CD4-positive, CD25-positive, alpha-beta regulatory T cell (primary cell): ENCODE measurements at regions not wholly inside any gene's neighbourhood (a gene's known extent, or its start where the extent isn't known, plus 50 kb on each side); places are given as distances from the start of the nearest gene placed in this dataset.
"Not testable (repeated sequence)": the region's sequence is repeated elsewhere in the genome, so short reads cannot be mapped to it uniquely, and the experiment has no call there.

Experiments
- ATAC-seq, 2 donors: fragments of 150-1000 bp; cut with Tn5 transposase; one replicate each; pipeline ENCODE4 v1.10.0; 2021; ENCODE audit warnings: low read depth in 2 of 2, moderate number of reproducible peaks in 2 of 2, moderate library complexity in 1 of 2
- DNase-seq, 3 donors: peaks; one replicate each; pipeline versions ENCODE4 v3.0.0 to v3.0.0-alpha.2; 2012 to 2022; ENCODE audit warnings: mixed read lengths in 1 of 3
- H3K27ac ChIP-seq: one replicate; pipeline ENCODE4 v1.7.0; 2013; ENCODE audit warnings: mild to moderate bottlenecking, low read length; ENCODE audit not compliant: insufficient read depth, poor library complexity, severe bottlenecking
- H3K27me3 ChIP-seq: one replicate; pipeline ENCODE4 v1.7.0; 2013; ENCODE audit warnings: low read length; ENCODE audit not compliant: control insufficient read depth, insufficient read depth
- H3K36me3 ChIP-seq: one replicate; pipeline ENCODE4 v1.7.0; 2013; ENCODE audit warnings: mild to moderate bottlenecking, low read length, moderate library complexity; ENCODE audit not compliant: control insufficient read depth, insufficient read depth
- H3K4me1 ChIP-seq: 2 replicates; pipeline ENCODE4 v1.7.0; 2013; ENCODE audit warnings: mild to moderate bottlenecking, low read length; ENCODE audit not compliant: insufficient read depth, control insufficient read depth, poor library complexity, severe bottlenecking
- H3K4me3 ChIP-seq: one replicate; pipeline ENCODE4 v1.7.0; 2013; ENCODE audit warnings: low read depth, mild to moderate bottlenecking, low read length, moderate library complexity
- H3K9me3 ChIP-seq, 2 experiments: 1 replicate in 1 of 2; 2 replicates in 1 of 2; pipeline ENCODE4 v1.7.0; 2013; ENCODE audit warnings: low read length in 2 of 2, mild to moderate bottlenecking in 1 of 2, moderate library complexity in 1 of 2; ENCODE audit not compliant: control insufficient read depth in 2 of 2
- H3K27ac Mint-ChIP-seq, 3 donors: one replicate each; pipeline ENCODE4 v1.8.0; 2020 to 2022; ENCODE audit warnings: mild to moderate bottlenecking in 3 of 3, mixed read lengths in 3 of 3, moderate library complexity in 2 of 3
- H3K27me3 Mint-ChIP-seq: one replicate; pipeline ENCODE4 v1.8.0; 2022; ENCODE audit warnings: mild to moderate bottlenecking, mixed read lengths
- H3K36me3 Mint-ChIP-seq: one replicate; pipeline ENCODE4 v1.8.0; 2020; ENCODE audit warnings: mixed read lengths
- H3K4me1 Mint-ChIP-seq, 4 donors: one replicate each; pipeline ENCODE4 v1.8.0; 2020 to 2022; ENCODE audit warnings: mixed read lengths in 4 of 4, mild to moderate bottlenecking in 1 of 4
- H3K4me3 Mint-ChIP-seq, 4 donors: one replicate each; pipeline ENCODE4 v1.8.0; 2020 to 2022; ENCODE audit warnings: mild to moderate bottlenecking in 4 of 4, mixed read lengths in 4 of 4, moderate library complexity in 3 of 4
- H3K9me3 Mint-ChIP-seq, 7 donors: one replicate each; pipeline ENCODE4 v1.8.0; 2020 to 2022; ENCODE audit warnings: mixed read lengths in 7 of 7, mild to moderate bottlenecking in 3 of 7, moderate library complexity in 2 of 7

GRCh38 chr20:22966787-22967464 is 68.2 kb upstream of the SSTR4 start:
- Mint-ChIP-seq H3K36me3 (no peaks in the 10 kb centered on the region), H3K4me3 (no peak overlapping the region), H3K4me1 (no peaks in the 10 kb centered on the region), H3K9me3 (peaks cover 0 to 2% (median 0%) of the 10 kb centered on the region in 7 donors), H3K27me3 (peaks cover 8% of the 10 kb centered on the region), H3K27ac (no peak overlapping the region)
- DNase-seq: no peak
- H3K4me1 ChIP-seq: no peaks in the 10 kb centered on the region
- no peak overlapping the region for H3K27ac ChIP-seq
- H3K27me3 ChIP-seq: peaks cover 7% of the 10 kb centered on the region
- no peaks in the 10 kb centered on the region for H3K36me3 ChIP-seq
- ATAC-seq: no peak
- H3K9me3 ChIP-seq: no peaks in the 10 kb centered on the region
- H3K4me3 ChIP-seq: no peak overlapping the region

GRCh38 chr20:22967706-22968105 is 67.4 kb upstream of the SSTR4 start:
- H3K36me3 ChIP-seq, H3K27me3 ChIP-seq, H3K4me1 ChIP-seq, H3K9me3 Mint-ChIP-seq, H3K4me1 Mint-ChIP-seq, H3K27ac ChIP-seq, ATAC-seq, H3K4me3 Mint-ChIP-seq, H3K27me3 Mint-ChIP-seq, H3K36me3 Mint-ChIP-seq, H3K27ac Mint-ChIP-seq, H3K4me3 ChIP-seq, H3K9me3 ChIP-seq, DNase-seq: not testable (repeated sequence)

DNA sequence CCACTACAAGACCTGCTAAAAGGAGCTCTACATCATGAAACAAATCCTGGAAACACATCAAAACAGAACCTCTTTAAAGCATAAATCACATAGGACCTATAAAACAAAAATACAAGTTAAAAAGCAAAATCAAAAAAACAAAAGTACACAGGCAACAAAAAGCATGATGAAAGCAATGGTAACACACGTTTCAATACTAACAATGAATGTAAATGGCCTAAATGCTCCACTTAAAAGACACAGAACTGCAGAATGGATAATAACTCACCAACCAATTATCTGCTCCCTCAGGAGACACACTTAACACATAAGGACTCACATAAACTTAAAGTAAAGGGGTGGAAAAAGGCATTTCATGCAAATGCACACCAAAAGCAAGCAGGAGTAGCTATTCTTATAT is 66.1 kb upstream of the SSTR4 start:
- DNase-seq, H3K27ac Mint-ChIP-seq, H3K36me3 Mint-ChIP-seq, H3K27ac ChIP-seq, H3K36me3 ChIP-seq, H3K9me3 Mint-ChIP-seq, H3K4me1 ChIP-seq, H3K4me3 ChIP-seq, H3K27me3 ChIP-seq, ATAC-seq, H3K9me3 ChIP-seq, H3K4me3 Mint-ChIP-seq, H3K4me1 Mint-ChIP-seq, H3K27me3 Mint-ChIP-seq: not testable (repeated sequence)

DNA sequence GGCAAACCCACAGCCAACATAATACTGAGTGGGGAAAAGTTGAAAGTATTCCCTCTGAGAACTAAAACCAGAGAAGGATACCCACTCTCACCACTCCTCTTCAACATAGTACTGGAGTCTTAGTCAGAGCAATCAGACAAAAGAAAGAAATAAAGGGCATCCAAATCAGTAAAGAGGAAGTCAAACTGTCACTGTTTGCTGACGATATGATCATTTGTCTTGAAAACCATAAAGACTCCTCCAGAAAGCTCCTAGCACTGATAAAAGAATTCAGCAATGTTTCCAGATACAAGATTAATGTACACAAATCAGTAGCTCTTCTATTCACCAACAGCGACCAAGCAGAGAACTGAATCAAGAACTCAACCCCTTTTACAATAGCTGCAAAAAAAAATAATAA is 64.0 kb upstream of the SSTR4 start:
- not testable (repeated sequence) for ATAC-seq, H3K36me3 ChIP-seq, H3K4me1 Mint-ChIP-seq, H3K27me3 Mint-ChIP-seq, H3K27ac Mint-ChIP-seq, H3K27me3 ChIP-seq, H3K9me3 ChIP-seq, H3K4me1 ChIP-seq, H3K4me3 ChIP-seq, H3K9me3 Mint-ChIP-seq, H3K36me3 Mint-ChIP-seq, DNase-seq, H3K27ac ChIP-seq, H3K4me3 Mint-ChIP-seq

DNA sequence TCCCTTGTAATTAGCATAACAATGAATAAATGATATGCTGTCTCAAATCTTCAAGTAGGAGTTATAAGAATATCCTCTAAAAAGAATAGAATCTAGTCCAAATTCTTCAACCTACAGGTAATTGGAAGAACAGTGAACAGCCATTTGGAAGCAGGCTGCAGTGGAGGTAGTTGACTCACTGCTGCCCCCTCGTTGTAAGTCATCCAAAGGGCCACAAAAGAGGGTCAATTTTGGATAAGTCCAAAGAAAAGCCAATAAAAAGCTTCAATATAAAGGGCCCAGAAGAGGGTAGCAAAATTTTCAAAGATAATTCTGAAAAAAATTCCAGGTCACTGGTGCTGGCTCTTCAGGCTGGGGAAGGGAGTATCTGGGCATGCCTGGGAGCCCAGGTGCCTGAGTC is 60.8 kb upstream of the SSTR4 start:
- peaks cover 2% of the 10 kb centered on the region for H3K27me3 ChIP-seq
- DNase-seq (no peak), ATAC-seq (no peak)
- H3K9me3 Mint-ChIP-seq: peaks cover 0 to 6% (median 1%) of the 10 kb centered on the region in 7 donors
- H3K4me3 Mint-ChIP-seq: no peak overlapping the region
- no peak overlapping the region for H3K4me3 ChIP-seq
- H3K4me1 ChIP-seq: no peaks in the 10 kb centered on the region
- H3K27ac Mint-ChIP-seq: no peak overlapping the region
- no peaks in the 10 kb centered on the region for H3K36me3 Mint-ChIP-seq
- H3K4me1 Mint-ChIP-seq: no peaks in the 10 kb centered on the region
- peaks cover 5% of the 10 kb centered on the region for H3K27me3 Mint-ChIP-seq
- H3K9me3 ChIP-seq: no peaks in the 10 kb centered on the region
- H3K36me3 ChIP-seq: no peaks in the 10 kb centered on the region
- H3K27ac ChIP-seq: no peak overlapping the region

DNA sequence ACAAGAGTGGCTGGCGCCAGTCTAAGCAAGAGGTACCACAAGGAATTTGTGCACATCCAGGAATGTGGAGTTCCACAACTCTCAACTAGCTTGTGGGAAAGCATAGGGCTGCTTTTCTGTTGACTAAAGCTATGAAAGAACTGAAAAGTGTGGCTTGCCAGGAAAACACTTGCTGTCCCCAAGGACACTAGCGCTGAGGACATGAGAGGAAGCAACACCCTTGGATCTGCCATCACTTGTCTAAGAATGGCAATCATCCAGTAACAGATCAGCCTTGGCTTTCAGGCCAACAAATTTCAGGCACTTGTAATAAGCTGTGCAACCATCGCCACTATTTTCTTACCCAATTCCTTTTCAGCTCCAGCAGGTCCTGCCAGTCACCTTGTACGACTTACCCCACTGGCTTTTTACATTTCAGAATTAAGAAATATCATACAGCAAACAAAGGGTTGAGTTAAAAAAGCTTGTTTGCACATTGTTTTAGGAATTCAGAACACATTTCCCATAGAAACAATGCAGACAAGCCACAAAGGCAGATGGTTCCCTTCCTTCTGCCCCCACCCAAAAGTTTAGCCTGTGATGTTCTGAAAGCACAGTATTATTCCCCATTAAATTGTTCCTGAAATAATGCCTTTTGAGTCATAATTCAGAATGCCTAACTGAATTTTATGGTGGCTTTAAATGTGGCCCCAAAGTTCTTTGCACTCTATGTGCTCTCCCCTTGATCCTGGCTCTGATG is 57.9 kb upstream of the SSTR4 start:
- Histone ChIP-seq H3K4me1 (no peaks in the 10 kb centered on the region), H3K36me3 (no peaks in the 10 kb centered on the region), H3K4me3 (no peak overlapping the region), H3K9me3 (no peaks in the 10 kb centered on the region), H3K27me3 (no peaks in the 10 kb centered on the region), H3K27ac (no peak overlapping the region)
- Mint-ChIP-seq H3K4me1 (no peaks in the 10 kb centered on the region), H3K27ac (no peak overlapping the region), H3K27me3 (peaks cover 6% of the 10 kb centered on the region), H3K4me3 (no peak overlapping the region), H3K36me3 (no peaks in the 10 kb centered on the region), H3K9me3 (peaks cover 0 to 12% (median 3%) of the 10 kb centered on the region in 7 donors)
- ATAC-seq (no peak), DNase-seq (no peak)

DNA sequence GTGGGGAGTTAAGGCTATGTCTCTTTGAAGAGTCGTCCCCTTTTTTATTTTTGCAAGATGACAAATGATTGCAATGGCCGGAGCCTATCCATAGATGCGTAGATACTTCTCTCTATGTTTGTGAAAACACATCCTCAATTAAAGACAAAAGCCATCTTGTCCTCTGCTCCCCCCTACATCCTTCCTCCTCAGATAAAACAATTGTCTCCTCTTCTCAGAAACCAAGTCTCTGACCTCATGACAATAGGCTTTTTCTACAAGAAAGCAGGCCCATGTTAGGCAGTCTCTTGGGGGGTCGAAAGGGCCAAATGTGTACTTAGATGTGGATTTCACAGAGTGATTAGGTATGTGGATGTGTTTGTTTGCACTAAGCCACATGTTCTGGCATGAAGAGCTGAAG is 51.1 kb upstream of the SSTR4 start:
- Mint-ChIP-seq H3K27ac (no peak overlapping the region), H3K9me3 (peaks cover 0 to 6% (median 2%) of the 10 kb centered on the region in 7 donors), H3K4me1 (no peaks in the 10 kb centered on the region), H3K27me3 (peaks cover 6% of the 10 kb centered on the region), H3K4me3 (no peak overlapping the region), H3K36me3 (no peaks in the 10 kb centered on the region)
- no peaks in the 10 kb centered on the region for H3K9me3 ChIP-seq
- no peaks in the 10 kb centered on the region for H3K4me1 ChIP-seq
- H3K27me3 ChIP-seq: no peaks in the 10 kb centered on the region
- H3K4me3 ChIP-seq: no peak overlapping the region
- no peaks in the 10 kb centered on the region for H3K36me3 ChIP-seq
- DNase-seq: no peak
- ATAC-seq: no peak
- H3K27ac ChIP-seq: no peak overlapping the region

DNA sequence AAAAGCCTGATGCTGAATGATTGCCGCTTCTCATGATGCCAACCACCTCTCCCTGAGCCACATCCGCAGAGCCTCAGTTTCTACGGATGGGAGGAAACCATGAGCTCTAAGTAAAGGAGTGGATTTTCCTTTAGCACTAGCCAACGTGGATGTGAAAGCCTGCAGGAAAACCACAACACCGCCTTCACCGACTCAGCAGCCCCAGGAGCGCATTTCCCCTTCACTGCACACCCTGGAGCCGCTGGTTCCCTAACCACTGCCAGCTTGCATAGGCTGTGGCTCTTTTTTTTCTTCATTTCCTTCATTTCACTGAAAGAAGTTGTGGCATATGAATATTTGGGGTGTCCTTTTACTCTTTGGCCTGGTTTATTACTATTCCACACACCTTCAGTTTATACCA is 50.5 kb upstream of the SSTR4 start:
- H3K4me3 Mint-ChIP-seq: no peak overlapping the region
- DNase-seq (no peak), ATAC-seq (no peak)
- H3K36me3 Mint-ChIP-seq: no peaks in the 10 kb centered on the region
- peaks cover 0 to 4% (median 2%) of the 10 kb centered on the region in 7 donors for H3K9me3 Mint-ChIP-seq
- Histone ChIP-seq H3K9me3 (no peaks in the 10 kb centered on the region), H3K36me3 (no peaks in the 10 kb centered on the region), H3K27me3 (no peaks in the 10 kb centered on the region), H3K4me3 (no peak overlapping the region), H3K27ac (no peak overlapping the region), H3K4me1 (no peaks in the 10 kb centered on the region)
- H3K27me3 Mint-ChIP-seq: peaks cover 4% of the 10 kb centered on the region
- no peak overlapping the region for H3K27ac Mint-ChIP-seq
- H3K4me1 Mint-ChIP-seq: no peaks in the 10 kb centered on the region
